ENCODE measurements at regions not wholly inside any gene's neighbourhood (a gene's known extent, or its start where the extent isn't known, plus 50 kb on each side); places are given as distances from the start of the nearest gene placed in this dataset.

- TF ChIP-seq, protein P1, sequence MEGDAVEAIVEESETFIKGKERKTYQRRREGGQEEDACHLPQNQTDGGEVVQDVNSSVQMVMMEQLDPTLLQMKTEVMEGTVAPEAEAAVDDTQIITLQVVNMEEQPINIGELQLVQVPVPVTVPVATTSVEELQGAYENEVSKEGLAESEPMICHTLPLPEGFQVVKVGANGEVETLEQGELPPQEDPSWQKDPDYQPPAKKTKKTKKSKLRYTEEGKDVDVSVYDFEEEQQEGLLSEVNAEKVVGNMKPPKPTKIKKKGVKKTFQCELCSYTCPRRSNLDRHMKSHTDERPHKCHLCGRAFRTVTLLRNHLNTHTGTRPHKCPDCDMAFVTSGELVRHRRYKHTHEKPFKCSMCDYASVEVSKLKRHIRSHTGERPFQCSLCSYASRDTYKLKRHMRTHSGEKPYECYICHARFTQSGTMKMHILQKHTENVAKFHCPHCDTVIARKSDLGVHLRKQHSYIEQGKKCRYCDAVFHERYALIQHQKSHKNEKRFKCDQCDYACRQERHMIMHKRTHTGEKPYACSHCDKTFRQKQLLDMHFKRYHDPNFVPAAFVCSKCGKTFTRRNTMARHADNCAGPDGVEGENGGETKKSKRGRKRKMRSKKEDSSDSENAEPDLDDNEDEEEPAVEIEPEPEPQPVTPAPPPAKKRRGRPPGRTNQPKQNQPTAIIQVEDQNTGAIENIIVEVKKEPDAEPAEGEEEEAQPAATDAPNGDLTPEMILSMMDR (IDR thresholded peaks at IDR 0.05) = no peak
- no peak for TF ChIP-seq ZFX (IDR thresholded peaks at IDR 0.05; ENCODE audit: borderline replicate concordance)
Observed at GRCh38 chr6:139823099-139823807, 448.8 kb upstream of the CITED2 start.
